NB4 (cell line): ENCODE measurements at regions not wholly inside any gene's neighbourhood (a gene's known extent, or its start where the extent isn't known, plus 50 kb on each side); places are given as distances from the start of the nearest gene placed in this dataset.

Source experiments
- MYC ChIP-seq: IDR thresholded peaks from 2 replicates; pipeline ENCODE4 v1.6.1; 2011; ENCODE audit warnings: low read depth, low read length
- TF ChIP-seq, protein P1 (sequence below): IDR thresholded peaks from one replicate; pipeline ENCODE4 v1.5.1; 2012; ENCODE audit warnings: low read depth, low read length

DNA sequence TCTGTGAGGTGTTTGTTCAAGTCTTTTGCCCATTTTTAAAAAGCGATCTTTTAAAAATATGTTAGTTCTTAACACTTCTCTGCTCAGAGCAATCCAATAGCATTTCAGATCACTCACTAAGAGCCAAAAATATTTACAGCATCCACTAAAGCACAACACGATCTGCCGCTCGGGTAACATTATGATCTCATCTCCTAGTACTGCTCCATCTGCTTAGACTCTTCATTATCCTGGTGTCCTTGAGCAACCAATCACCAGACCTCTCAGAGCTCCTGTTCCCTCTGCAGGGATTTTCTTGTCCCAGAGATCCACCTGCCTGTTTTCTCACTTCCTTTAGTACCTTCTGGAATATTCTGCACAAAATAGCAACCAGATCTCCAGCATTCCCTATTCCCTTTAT is 235.3 kb upstream of the ESRRG start:
- TF ChIP-seq, protein P1, sequence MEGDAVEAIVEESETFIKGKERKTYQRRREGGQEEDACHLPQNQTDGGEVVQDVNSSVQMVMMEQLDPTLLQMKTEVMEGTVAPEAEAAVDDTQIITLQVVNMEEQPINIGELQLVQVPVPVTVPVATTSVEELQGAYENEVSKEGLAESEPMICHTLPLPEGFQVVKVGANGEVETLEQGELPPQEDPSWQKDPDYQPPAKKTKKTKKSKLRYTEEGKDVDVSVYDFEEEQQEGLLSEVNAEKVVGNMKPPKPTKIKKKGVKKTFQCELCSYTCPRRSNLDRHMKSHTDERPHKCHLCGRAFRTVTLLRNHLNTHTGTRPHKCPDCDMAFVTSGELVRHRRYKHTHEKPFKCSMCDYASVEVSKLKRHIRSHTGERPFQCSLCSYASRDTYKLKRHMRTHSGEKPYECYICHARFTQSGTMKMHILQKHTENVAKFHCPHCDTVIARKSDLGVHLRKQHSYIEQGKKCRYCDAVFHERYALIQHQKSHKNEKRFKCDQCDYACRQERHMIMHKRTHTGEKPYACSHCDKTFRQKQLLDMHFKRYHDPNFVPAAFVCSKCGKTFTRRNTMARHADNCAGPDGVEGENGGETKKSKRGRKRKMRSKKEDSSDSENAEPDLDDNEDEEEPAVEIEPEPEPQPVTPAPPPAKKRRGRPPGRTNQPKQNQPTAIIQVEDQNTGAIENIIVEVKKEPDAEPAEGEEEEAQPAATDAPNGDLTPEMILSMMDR = no peak
- no peak for TF ChIP-seq MYC
